ENCODE measurements at regions not wholly inside any gene's neighbourhood (a gene's known extent, or its start where the extent isn't known, plus 50 kb on each side); places are given as distances from the start of the nearest gene placed in this dataset.

DNA sequence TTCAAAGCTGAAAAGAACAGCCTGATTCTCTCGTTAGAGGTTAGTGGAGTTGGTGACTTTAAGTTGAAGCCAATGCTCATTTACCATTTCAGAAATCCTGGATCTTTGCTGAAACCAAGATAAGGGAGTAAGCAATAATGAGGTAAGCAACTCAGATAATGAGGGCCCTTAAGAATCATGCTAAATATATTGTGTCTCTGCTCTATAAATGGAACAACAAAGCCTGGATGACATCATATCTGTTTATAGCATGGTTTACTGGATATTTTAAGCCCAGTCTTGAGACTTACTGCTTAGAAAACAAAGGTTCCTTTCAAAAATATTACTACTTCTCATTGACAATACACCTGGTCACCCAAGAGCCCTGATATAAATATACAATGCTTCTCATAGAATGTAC lies 276.7 kb upstream of the PPARGC1A start:
- DNase-seq (ENCODE audit: low spot score), result no peak
- Mint-ChIP-seq H3K27me3 (ENCODE audit: low read depth) (peaks cover 5% of the 10 kb centered on the region), H3K27ac (ENCODE audit: unreplicated experiment) (no peak overlapping the region), H3K9me3 (ENCODE audit: low read depth) (no peaks in the 10 kb centered on the region), H3K4me1 (ENCODE audit: low read depth) (no peaks in the 10 kb centered on the region), H3K4me3 (ENCODE audit: unreplicated experiment) (no peak overlapping the region), H3K36me3 (ENCODE audit: low read depth) (no peaks in the 10 kb centered on the region)
- TF ChIP-seq, protein P1, sequence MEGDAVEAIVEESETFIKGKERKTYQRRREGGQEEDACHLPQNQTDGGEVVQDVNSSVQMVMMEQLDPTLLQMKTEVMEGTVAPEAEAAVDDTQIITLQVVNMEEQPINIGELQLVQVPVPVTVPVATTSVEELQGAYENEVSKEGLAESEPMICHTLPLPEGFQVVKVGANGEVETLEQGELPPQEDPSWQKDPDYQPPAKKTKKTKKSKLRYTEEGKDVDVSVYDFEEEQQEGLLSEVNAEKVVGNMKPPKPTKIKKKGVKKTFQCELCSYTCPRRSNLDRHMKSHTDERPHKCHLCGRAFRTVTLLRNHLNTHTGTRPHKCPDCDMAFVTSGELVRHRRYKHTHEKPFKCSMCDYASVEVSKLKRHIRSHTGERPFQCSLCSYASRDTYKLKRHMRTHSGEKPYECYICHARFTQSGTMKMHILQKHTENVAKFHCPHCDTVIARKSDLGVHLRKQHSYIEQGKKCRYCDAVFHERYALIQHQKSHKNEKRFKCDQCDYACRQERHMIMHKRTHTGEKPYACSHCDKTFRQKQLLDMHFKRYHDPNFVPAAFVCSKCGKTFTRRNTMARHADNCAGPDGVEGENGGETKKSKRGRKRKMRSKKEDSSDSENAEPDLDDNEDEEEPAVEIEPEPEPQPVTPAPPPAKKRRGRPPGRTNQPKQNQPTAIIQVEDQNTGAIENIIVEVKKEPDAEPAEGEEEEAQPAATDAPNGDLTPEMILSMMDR (IDR thresholded peaks at IDR 0.05), result no peak

DNA sequence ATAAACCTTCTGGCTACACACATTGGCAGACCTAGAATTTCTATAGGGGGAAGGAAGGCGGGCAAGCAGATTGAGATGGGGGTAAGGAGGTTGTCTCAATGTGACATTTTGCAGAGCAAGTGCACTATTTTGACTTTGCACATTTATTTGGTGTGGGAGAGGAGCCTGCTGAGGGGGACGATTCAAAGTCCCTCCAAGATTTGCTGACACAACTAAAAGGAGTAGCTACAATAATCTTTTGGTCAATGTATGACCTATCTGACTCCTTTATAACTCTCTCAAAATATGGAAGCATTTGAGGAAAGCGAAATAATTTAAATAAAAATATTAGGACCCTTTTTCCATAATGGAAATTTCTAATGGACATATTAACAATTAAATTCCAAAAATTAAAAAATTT lies 274.9 kb upstream of the PPARGC1A start:
- Mint-ChIP-seq H3K27me3 (ENCODE audit: low read depth) (peaks cover 3% of the 10 kb centered on the region), H3K27ac (ENCODE audit: unreplicated experiment) (no peak overlapping the region), H3K36me3 (ENCODE audit: low read depth) (no peaks in the 10 kb centered on the region), H3K4me3 (ENCODE audit: unreplicated experiment) (no peak overlapping the region), H3K9me3 (ENCODE audit: low read depth) (no peaks in the 10 kb centered on the region), H3K4me1 (ENCODE audit: low read depth) (no peaks in the 10 kb centered on the region)
- DNase-seq (ENCODE audit: low spot score), result no peak
- TF ChIP-seq, protein P1 (IDR thresholded peaks at IDR 0.05), result no peak

DNA sequence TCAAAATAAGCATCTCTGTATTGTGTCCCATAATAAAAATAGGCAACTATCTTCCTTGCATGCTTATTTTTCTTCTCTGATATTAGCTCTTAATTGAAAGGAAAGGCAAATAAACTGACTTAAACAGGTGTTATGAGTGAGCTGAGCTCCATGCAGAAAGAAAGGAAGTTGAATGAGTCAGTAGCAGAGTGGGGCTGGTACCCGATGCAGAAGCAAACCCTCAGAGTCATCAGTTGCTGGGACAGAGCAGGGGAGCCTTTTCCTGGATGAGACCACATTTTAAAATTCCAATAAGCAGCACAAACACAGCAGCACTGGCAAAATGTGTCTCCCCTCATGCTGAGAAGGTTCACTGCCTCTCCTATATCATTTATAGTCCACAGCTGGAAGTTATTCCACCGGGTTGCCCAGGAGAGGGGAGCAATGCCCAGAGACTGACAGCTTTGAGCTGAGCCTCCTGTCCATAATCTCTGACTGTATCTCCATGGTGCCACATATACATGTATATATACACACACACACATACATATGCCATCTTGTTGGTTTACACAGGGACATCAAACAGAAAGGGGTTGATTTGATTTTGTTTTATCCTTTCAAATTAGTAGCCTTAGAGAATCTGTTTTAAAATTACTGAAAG lies 274.3 kb upstream of the PPARGC1A start:
- no peak overlapping the region for H3K4me3 Mint-ChIP-seq (ENCODE audit: unreplicated experiment)
- H3K27ac Mint-ChIP-seq (ENCODE audit: unreplicated experiment), result no peak overlapping the region
- TF ChIP-seq, protein P1 (IDR thresholded peaks at IDR 0.05), result no peak
- H3K4me1 Mint-ChIP-seq (ENCODE audit: low read depth), result no peaks in the 10 kb centered on the region
- peaks cover 3% of the 10 kb centered on the region for H3K27me3 Mint-ChIP-seq (ENCODE audit: low read depth)
- H3K36me3 Mint-ChIP-seq (ENCODE audit: low read depth), result no peaks in the 10 kb centered on the region
- no peaks in the 10 kb centered on the region for H3K9me3 Mint-ChIP-seq (ENCODE audit: low read depth)
- DNase-seq (ENCODE audit: low spot score), result no peak

DNA sequence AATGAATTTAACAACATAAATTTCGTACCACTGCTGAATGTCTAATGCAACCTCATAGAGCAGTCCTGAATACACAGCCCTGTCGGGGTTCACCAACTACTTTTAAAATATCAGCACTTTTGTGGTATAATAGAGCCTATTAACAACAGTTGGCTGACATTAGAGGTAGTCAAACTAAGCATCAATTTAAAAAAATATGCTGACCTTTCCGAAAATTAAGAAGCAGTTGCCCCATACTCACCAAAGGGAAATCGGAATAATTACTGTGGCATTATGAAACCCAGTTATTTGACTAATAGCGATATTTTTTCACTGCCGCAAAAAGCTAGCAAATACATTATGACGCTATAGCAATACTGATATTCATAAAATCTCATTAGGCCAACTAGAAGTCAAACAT lies 273.5 kb upstream of the PPARGC1A start:
- no peaks in the 10 kb centered on the region for H3K9me3 Mint-ChIP-seq (ENCODE audit: low read depth)
- TF ChIP-seq, protein P1 (IDR thresholded peaks at IDR 0.05), result no peak

DNA sequence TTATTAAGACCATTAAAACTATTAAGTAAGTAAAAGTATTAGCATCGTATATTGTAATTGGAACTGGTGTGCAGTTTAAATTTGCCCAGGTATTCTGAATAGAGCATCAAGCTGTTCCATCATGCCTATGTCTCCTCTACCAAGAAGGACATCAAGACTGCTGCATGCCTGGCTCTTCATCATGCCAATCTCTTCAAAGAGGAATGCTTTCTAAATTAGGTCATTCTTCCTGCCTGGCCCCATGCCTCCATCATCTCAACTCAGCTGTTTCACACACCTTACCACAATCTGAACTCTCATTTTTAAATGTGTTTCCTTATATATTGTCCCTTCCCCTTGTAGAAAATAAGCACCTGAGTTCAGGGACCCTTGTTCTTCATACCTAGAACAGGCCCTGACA lies 270.5 kb upstream of the PPARGC1A start:
- H3K9me3 Mint-ChIP-seq (ENCODE audit: low read depth), result no peaks in the 10 kb centered on the region
- H3K36me3 Mint-ChIP-seq (ENCODE audit: low read depth), result no peaks in the 10 kb centered on the region
- no peak for DNase-seq (ENCODE audit: low spot score)
- H3K27ac Mint-ChIP-seq (ENCODE audit: unreplicated experiment), result no peak overlapping the region
- TF ChIP-seq, protein P1 (IDR thresholded peaks at IDR 0.05), result no peak
- peaks cover 7% of the 10 kb centered on the region for H3K27me3 Mint-ChIP-seq (ENCODE audit: low read depth)
- no peak overlapping the region for H3K4me3 Mint-ChIP-seq (ENCODE audit: unreplicated experiment)
- peaks cover 4% of the 10 kb centered on the region for H3K4me1 Mint-ChIP-seq (ENCODE audit: low read depth)

More for the DNA sequence above, 273.5 kb upstream of the PPARGC1A start:
- no peak overlapping the region for H3K27ac Mint-ChIP-seq (ENCODE audit: unreplicated experiment)
- DNase-seq (ENCODE audit: low spot score), result no peak
- peaks cover under 1% of the 10 kb centered on the region for H3K4me1 Mint-ChIP-seq (ENCODE audit: low read depth)
- H3K36me3 Mint-ChIP-seq (ENCODE audit: low read depth), result no peaks in the 10 kb centered on the region
- H3K4me3 Mint-ChIP-seq (ENCODE audit: unreplicated experiment), result no peak overlapping the region
- peaks cover 3% of the 10 kb centered on the region for H3K27me3 Mint-ChIP-seq (ENCODE audit: low read depth)

Measured in chondrocyte (in vitro differentiated cells).